IMR-90 (cell line): ENCODE measurements at regions not wholly inside any gene's neighbourhood (a gene's known extent, or its start where the extent isn't known, plus 50 kb on each side); places are given as distances from the start of the nearest gene placed in this dataset.

Experiments
- ATAC-seq: fragments of 200-7000 bp; cut with Tn5 transposase; 2 replicates; pipeline ENCODE4 v1.9.1; 2020; ENCODE audit warnings: low read depth, mild to moderate bottlenecking, moderate library complexity
- BruUV-seq: library from RNA; stranded (reverse); fragments of 400-500 nt; replicated peaks from 2 replicates; lab custom pipeline; 2021; lab: Mats Ljungman, UMichigan
- CTCF ChIA-PET: fragments of 300-600 bp; formaldehyde crosslinking; extraction: SDS; loops from one replicate; lab custom pipeline; 2021; ENCODE audit warnings: antibody characterized with exemption; lab: Yijun Ruan, JAX
- POLR2A ChIA-PET: fragments of 300-600 bp; sonication (Branson Sonifier 250); formaldehyde crosslinking; loops from one replicate; lab custom pipeline; 2022; ENCODE audit warnings: antibody characterized with exemption; ENCODE audit not compliant: unreplicated experiment; lab: Charles Lee
- DNase-seq: peaks from one replicate; pipeline ENCODE4 v3.0.0; 2013
- H2AFZ ChIP-seq: replicated peaks from 2 replicates; pipeline ENCODE3; 2013; ENCODE audit warnings: low read length, mild to moderate bottlenecking; ENCODE audit not compliant: poor library complexity
- H2AK5ac ChIP-seq: 2 replicates; pipeline ENCODE4 v1.6.1; 2013; ENCODE audit warnings: low read depth, low read length, inconsistent platforms
- H2AK9ac ChIP-seq: replicated peaks from 2 replicates; pipeline ENCODE3; 2013; ENCODE audit warnings: mild to moderate bottlenecking, low read depth, low read length, moderate library complexity; ENCODE audit not compliant: poor library complexity
- H2BK120ac ChIP-seq: 2 replicates; pipeline ENCODE4 v1.6.1; 2013; ENCODE audit warnings: low read depth, low read length, inconsistent platforms
- H2BK15ac ChIP-seq: 3 replicates; pipeline ENCODE4 v1.6.1; 2013; ENCODE audit warnings: low read depth, low read length, inconsistent platforms
- H2BK20ac ChIP-seq: 2 replicates; pipeline ENCODE4 v1.6.1; 2013; ENCODE audit warnings: low read depth, mild to moderate bottlenecking, inconsistent platforms, low read length, moderate library complexity
- H2BK5ac ChIP-seq: 2 replicates; pipeline ENCODE4 v1.6.1; 2013; ENCODE audit warnings: mild to moderate bottlenecking, low read depth, low read length, inconsistent platforms; ENCODE audit not compliant: poor library complexity, severe bottlenecking
- H3K14ac ChIP-seq: replicated peaks from 2 replicates; pipeline ENCODE4 v1.6.1; 2013; ENCODE audit warnings: low read depth, low read length, inconsistent platforms
- H3K18ac ChIP-seq: 2 replicates; pipeline ENCODE4 v1.6.1; 2013; ENCODE audit warnings: low read depth, low read length, control low read depth
- H3K23ac ChIP-seq: 2 replicates; pipeline ENCODE4 v1.6.1; 2013; ENCODE audit warnings: low read depth, low read length, inconsistent platforms
- H3K27ac ChIP-seq: 2 replicates; pipeline ENCODE4 v1.5.1; 2013; ENCODE audit warnings: mild to moderate bottlenecking, control low read depth, low read length; ENCODE audit not compliant: insufficient read depth
- H3K27me3 ChIP-seq: 2 replicates; pipeline ENCODE4 v1.6.1; 2013; ENCODE audit warnings: low read length; ENCODE audit not compliant: control insufficient read depth, insufficient read depth
- H3K36me3 ChIP-seq: 2 replicates; pipeline ENCODE4 v1.6.1; 2013; ENCODE audit warnings: low read length, mixed read lengths; ENCODE audit not compliant: control insufficient read depth, insufficient read depth
- H3K4ac ChIP-seq: 2 replicates; pipeline ENCODE4 v1.6.1; 2013; ENCODE audit warnings: low read depth, low read length, inconsistent platforms
- H3K4me1 ChIP-seq: 2 replicates; pipeline ENCODE4 v1.6.1; 2013; ENCODE audit warnings: low read length, mixed read lengths; ENCODE audit not compliant: control insufficient read depth, insufficient read depth
- H3K4me2 ChIP-seq: 2 replicates; pipeline ENCODE4 v1.6.1; 2013; ENCODE audit warnings: low read depth, mild to moderate bottlenecking, control low read depth, low read length, moderate library complexity
- H3K4me3 ChIP-seq: 2 replicates; pipeline ENCODE4 v1.5.1; 2013; ENCODE audit warnings: low read depth, mild to moderate bottlenecking, control low read depth, low read length, moderate library complexity; ENCODE audit not compliant: insufficient read depth
- H3K56ac ChIP-seq: 2 replicates; pipeline ENCODE4 v1.6.1; 2013; ENCODE audit warnings: low read length, inconsistent platforms; ENCODE audit not compliant: insufficient read depth; ENCODE audit errors: extremely low read depth
- H3K79me1 ChIP-seq, 2 experiments: 2 replicates each; pipeline ENCODE4 v1.6.1; 2013; ENCODE audit warnings: low read length in 2 of 2, inconsistent platforms in 1 of 2, low read depth in 1 of 2
- H3K9ac ChIP-seq: 2 replicates; pipeline ENCODE4 v1.6.1; 2013; ENCODE audit warnings: low read depth, low read length, control low read depth
- H3K9me1 ChIP-seq: 2 replicates; pipeline ENCODE4 v1.6.1; 2013; ENCODE audit warnings: low read length, inconsistent platforms; ENCODE audit not compliant: insufficient read depth
- H3K9me3 ChIP-seq: 2 replicates; pipeline ENCODE4 v1.6.1; 2013; ENCODE audit warnings: low read length; ENCODE audit not compliant: control insufficient read depth, insufficient read depth
- H4K20me1 ChIP-seq: 2 replicates; pipeline ENCODE4 v1.6.1; 2013; ENCODE audit warnings: low read length, inconsistent platforms; ENCODE audit not compliant: insufficient read depth
- H4K5ac ChIP-seq: 2 replicates; pipeline ENCODE4 v1.6.1; 2013; ENCODE audit warnings: mild to moderate bottlenecking, low read depth, low read length, control low read depth
- H4K8ac ChIP-seq, 2 experiments: 2 replicates each; pipeline ENCODE4 v1.6.1; 2013; ENCODE audit warnings: low read depth in 2 of 2, low read length in 2 of 2, control low read depth in 1 of 2, inconsistent platforms in 1 of 2
- H4K91ac ChIP-seq: 2 replicates; pipeline ENCODE4 v1.6.1; 2013; ENCODE audit warnings: low read depth, low read length, inconsistent platforms; ENCODE audit not compliant: insufficient read depth
- BHLHE40 ChIP-seq: fragments of 150-350 bp; IDR thresholded peaks from 2 replicates; pipeline ENCODE4 v1.6.1; 2016; ENCODE audit warnings: mild to moderate bottlenecking, low read depth, low read length
- CEBPB ChIP-seq: IDR thresholded peaks from 2 replicates; pipeline ENCODE4 v1.6.1; 2012; ENCODE audit warnings: low read depth, low read length, improper control_type of control experiment
- CHD1 ChIP-seq: IDR thresholded peaks from 2 replicates; pipeline ENCODE4 v1.6.1; 2012; ENCODE audit warnings: low read depth, low read length, improper control_type of control experiment
- FOS ChIP-seq: fragments of 150-350 bp; IDR thresholded peaks from 2 replicates; pipeline ENCODE4 v1.6.1; 2016; ENCODE audit warnings: low read depth, low read length
- MAFK ChIP-seq: IDR thresholded peaks from 2 replicates; pipeline ENCODE4 v1.6.1; 2012; ENCODE audit warnings: low read depth, low read length, improper control_type of control experiment
- MAZ ChIP-seq: IDR thresholded peaks from 2 replicates; pipeline ENCODE4 v1.6.1; 2012; ENCODE audit warnings: low read depth, mild to moderate bottlenecking, low read length, improper control_type of control experiment, moderate library complexity, borderline replicate concordance
- MXI1 ChIP-seq: IDR thresholded peaks from 2 replicates; pipeline ENCODE4 v1.6.1; 2012; ENCODE audit warnings: low read depth, mild to moderate bottlenecking, low read length, moderate library complexity, borderline replicate concordance
- NFE2L2 ChIP-seq: fragments of 150-350 bp; IDR thresholded peaks from 2 replicates; pipeline ENCODE4 v1.6.1; 2016; ENCODE audit warnings: low read depth, mild to moderate bottlenecking, low read length
- POLR2A ChIP-seq: IDR thresholded peaks from 2 replicates; pipeline ENCODE4 v1.6.1; 2012; ENCODE audit warnings: mild to moderate bottlenecking, low read depth, low read length
- RAD21 ChIP-seq: IDR thresholded peaks from 2 replicates; pipeline ENCODE4 v1.6.1; 2012; ENCODE audit warnings: low read length, improper control_type of control experiment
- RCOR1 ChIP-seq: IDR thresholded peaks from 2 replicates; pipeline ENCODE4 v1.6.1; 2012; ENCODE audit warnings: mild to moderate bottlenecking, low read length, improper control_type of control experiment; ENCODE audit not compliant: insufficient replicate concordance
- RFX5 ChIP-seq: IDR thresholded peaks from 2 replicates; pipeline ENCODE4 v1.8.0; 2012; ENCODE audit warnings: low read depth, mild to moderate bottlenecking, low read length, moderate library complexity
- SMC3 ChIP-seq: fragments of 150-350 bp; IDR thresholded peaks from 2 replicates; pipeline ENCODE4 v1.6.1; 2016; ENCODE audit warnings: low read depth, mild to moderate bottlenecking, antibody characterized with exemption, low read length, moderate library complexity
- WGBS, 2 experiments: methylation state at CpG; one replicate each; pipeline versions ENCODE4 v1.1.5 to v1.1.7; 2013; ENCODE audit warnings: missing lambda C conversion rate in 2 of 2; ENCODE audit not compliant: insufficient read length in 1 of 2; ENCODE audit errors: extremely low coverage in 2 of 2; 5-methylcytosine and 5-hydroxymethylcytosine counted together
- dilution Hi-C: fragments of 300-500 bp; cut with HindIII; formaldehyde crosslinking; loops from one replicate; pipeline ENCODE4 v1.14.3; 2018; ENCODE audit warnings: low sequenced_read_pairs; ENCODE audit not compliant: unreplicated experiment
- in situ Hi-C: fragments of 300-500 bp; cut with MboI; formaldehyde crosslinking; loops from 3 replicates; pipeline ENCODE4 v1.14.3; 2019; ENCODE audit warnings: low sequenced_read_pairs, inconsistent platforms, mixed read lengths
- intact Hi-C: fragments of 100-400 bp; cut with micrococcal nuclease; formaldehyde crosslinking; loops from 2 replicates; pipeline ENCODE4 v1.10.0; 2022
- TF ChIP-seq, protein P1 (sequence below): fragments of 150-350 bp; IDR thresholded peaks from 2 replicates; pipeline ENCODE4 v1.6.1; 2017; ENCODE audit warnings: mild to moderate bottlenecking, antibody characterized with exemption, low read length, low read depth
- TF ChIP-seq, protein P2 (sequence below): fragments of 150-350 bp; IDR thresholded peaks from 2 replicates; pipeline ENCODE4 v1.6.1; 2016; ENCODE audit warnings: low read depth, mild to moderate bottlenecking, low read length, moderate library complexity, borderline replicate concordance
- TF ChIP-seq, protein P3 (sequence below): conservative IDR thresholded peaks from 2 replicates; pipeline ENCODE4 v1.5.1; 2012; ENCODE audit warnings: mild to moderate bottlenecking, low read depth, low read length, improper control_type of control experiment

DNA sequence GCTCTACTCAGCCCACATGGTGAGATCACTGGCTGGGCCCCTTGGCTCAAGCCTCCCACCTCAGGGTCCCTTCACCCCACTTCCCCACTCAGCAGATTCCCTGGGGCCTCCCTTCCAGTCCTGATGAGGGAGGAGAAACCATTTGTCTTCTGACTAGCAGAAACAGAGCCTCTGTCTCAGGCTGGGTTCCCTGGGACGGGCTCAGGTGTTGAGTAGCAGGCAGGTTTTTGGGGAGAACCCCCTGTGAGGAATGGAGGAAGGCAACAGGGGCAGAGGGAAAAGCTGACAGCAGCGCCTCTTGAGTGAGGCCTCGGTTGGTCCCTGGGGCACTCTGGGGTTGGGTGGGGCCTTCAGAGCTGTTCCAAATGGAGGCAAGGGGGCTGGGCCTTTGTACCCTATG, 452.2 kb downstream of the TSHZ3 start:
- Histone ChIP-seq H2BK120ac (no peak overlapping the region), H3K18ac (no peak overlapping the region), H3K4ac (no peak overlapping the region), H3K4me2 (no peak overlapping the region), H2BK5ac (no peak overlapping the region), H2BK15ac (no peak overlapping the region), H3K23ac (no peak overlapping the region), H2AK9ac (no peak overlapping the region), H3K9me3 (no peaks in the 10 kb centered on the region), H2AK5ac (no peak overlapping the region), H3K9me1 (no peaks in the 10 kb centered on the region), H4K5ac (no peak overlapping the region), H3K4me3 (no peak overlapping the region), H3K79me1 (no peaks in the 10 kb centered on the region), H2AFZ (no peak overlapping the region), H4K8ac (no peak overlapping the region), H2BK20ac (no peak overlapping the region), H4K20me1 (no peaks in the 10 kb centered on the region), H3K56ac (no peak overlapping the region), H3K27me3 (no peaks in the 10 kb centered on the region), H3K14ac (no peak overlapping the region), H4K91ac (no peak overlapping the region), H3K36me3 (no peaks in the 10 kb centered on the region), H3K9ac (no peak overlapping the region), H3K4me1 (no peaks in the 10 kb centered on the region), H3K27ac (no peak overlapping the region)
- in situ Hi-C loops: no loop called here
- TF ChIP-seq, protein P1, sequence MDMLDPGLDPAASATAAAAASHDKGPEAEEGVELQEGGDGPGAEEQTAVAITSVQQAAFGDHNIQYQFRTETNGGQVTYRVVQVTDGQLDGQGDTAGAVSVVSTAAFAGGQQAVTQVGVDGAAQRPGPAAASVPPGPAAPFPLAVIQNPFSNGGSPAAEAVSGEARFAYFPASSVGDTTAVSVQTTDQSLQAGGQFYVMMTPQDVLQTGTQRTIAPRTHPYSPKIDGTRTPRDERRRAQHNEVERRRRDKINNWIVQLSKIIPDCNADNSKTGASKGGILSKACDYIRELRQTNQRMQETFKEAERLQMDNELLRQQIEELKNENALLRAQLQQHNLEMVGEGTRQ: no peak
- TF ChIP-seq NFE2L2: no peak
- TF ChIP-seq FOS: no peak
- no peak for TF ChIP-seq SMC3
- TF ChIP-seq, protein P2, sequence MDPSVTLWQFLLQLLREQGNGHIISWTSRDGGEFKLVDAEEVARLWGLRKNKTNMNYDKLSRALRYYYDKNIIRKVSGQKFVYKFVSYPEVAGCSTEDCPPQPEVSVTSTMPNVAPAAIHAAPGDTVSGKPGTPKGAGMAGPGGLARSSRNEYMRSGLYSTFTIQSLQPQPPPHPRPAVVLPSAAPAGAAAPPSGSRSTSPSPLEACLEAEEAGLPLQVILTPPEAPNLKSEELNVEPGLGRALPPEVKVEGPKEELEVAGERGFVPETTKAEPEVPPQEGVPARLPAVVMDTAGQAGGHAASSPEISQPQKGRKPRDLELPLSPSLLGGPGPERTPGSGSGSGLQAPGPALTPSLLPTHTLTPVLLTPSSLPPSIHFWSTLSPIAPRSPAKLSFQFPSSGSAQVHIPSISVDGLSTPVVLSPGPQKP: no peak
- no peak for TF ChIP-seq RAD21
- TF ChIP-seq MXI1: no peak
- TF ChIP-seq RCOR1: no peak
- TF ChIP-seq MAZ: no peak
- no peak for TF ChIP-seq CHD1
- no peak for TF ChIP-seq MAFK
- TF ChIP-seq, protein P3, sequence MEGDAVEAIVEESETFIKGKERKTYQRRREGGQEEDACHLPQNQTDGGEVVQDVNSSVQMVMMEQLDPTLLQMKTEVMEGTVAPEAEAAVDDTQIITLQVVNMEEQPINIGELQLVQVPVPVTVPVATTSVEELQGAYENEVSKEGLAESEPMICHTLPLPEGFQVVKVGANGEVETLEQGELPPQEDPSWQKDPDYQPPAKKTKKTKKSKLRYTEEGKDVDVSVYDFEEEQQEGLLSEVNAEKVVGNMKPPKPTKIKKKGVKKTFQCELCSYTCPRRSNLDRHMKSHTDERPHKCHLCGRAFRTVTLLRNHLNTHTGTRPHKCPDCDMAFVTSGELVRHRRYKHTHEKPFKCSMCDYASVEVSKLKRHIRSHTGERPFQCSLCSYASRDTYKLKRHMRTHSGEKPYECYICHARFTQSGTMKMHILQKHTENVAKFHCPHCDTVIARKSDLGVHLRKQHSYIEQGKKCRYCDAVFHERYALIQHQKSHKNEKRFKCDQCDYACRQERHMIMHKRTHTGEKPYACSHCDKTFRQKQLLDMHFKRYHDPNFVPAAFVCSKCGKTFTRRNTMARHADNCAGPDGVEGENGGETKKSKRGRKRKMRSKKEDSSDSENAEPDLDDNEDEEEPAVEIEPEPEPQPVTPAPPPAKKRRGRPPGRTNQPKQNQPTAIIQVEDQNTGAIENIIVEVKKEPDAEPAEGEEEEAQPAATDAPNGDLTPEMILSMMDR: no peak
- TF ChIP-seq POLR2A: no peak
- TF ChIP-seq CEBPB: no peak
- no peak for TF ChIP-seq RFX5
- TF ChIP-seq BHLHE40: no peak
- DNase-seq (no peak), ATAC-seq (no peak)
- dilution Hi-C loops: no loop called here
- no TSS peak for BruUV-seq
- WGBS, 2 experiments: 33% methylated on average over 1 of the region's 3 CpGs; no CpG with 5 or more reads in 1 of the 2 experiments
- ChIA-PET POLR2A (no interaction called here), CTCF (no interaction called here)
- intact Hi-C loops: no loop called here
